NOMO-1 (cell line): ENCODE measurements at regions not wholly inside any gene's neighbourhood (a gene's known extent, or its start where the extent isn't known, plus 50 kb on each side); places are given as distances from the start of the nearest gene placed in this dataset.
"Not testable (repeated sequence)": the region's sequence is repeated elsewhere in the genome, so short reads cannot be mapped to it uniquely, and the experiment has no call there.

Source experiments
- DNase-seq, 2 experiments: peaks; one replicate each; lab custom pipeline; 2025; ENCODE audit not compliant: unreplicated experiment in 2 of 2; lab: John Stamatoyannopoulos, UW

- peak in 1 of 2 experiments; percentile 47 for DNase-seq
These were observed 235.3 kb upstream of the SETMAR start for GRCh38 chr3:4067893-4068292.

GRCh38 chr3:4069796-4070195, 233.4 kb upstream of the SETMAR start:
- DNase-seq = no peak

- no peak for DNase-seq
These were observed 231.5 kb upstream of the SETMAR start for GRCh38 chr3:4071481-4072184.

- DNase-seq = not testable (repeated sequence)
These were observed 225.9 kb upstream of the SETMAR start for GRCh38 chr3:4077278-4077677.

GRCh38 chr3:4077950-4078349, 225.2 kb upstream of the SETMAR start:
- no peak for DNase-seq

GRCh38 chr3:4078903-4079302, 224.3 kb upstream of the SETMAR start:
- no peak for DNase-seq

- peak in 1 of 2 experiments; percentile 10 for DNase-seq
These were observed 223.6 kb upstream of the SETMAR start for GRCh38 chr3:4079339-4080195.

GRCh38 chr3:4083225-4084015, 219.7 kb upstream of the SETMAR start:
- no peak for DNase-seq

GRCh38 chr3:4084271-4084670, 218.9 kb upstream of the SETMAR start:
- no peak for DNase-seq

- DNase-seq = not testable (repeated sequence)
These were observed 216.5 kb upstream of the SETMAR start for GRCh38 chr3:4086662-4087061.

- no peak for DNase-seq
These were observed 211.4 kb upstream of the SETMAR start for GRCh38 chr3:4091786-4092185.

GRCh38 chr3:4097801-4098200, 205.4 kb upstream of the SETMAR start:
- no peak for DNase-seq

GRCh38 chr3:4099607-4100006, 203.6 kb upstream of the SETMAR start:
- DNase-seq = no peak

GRCh38 chr3:4107430-4107829, 195.7 kb upstream of the SETMAR start:
- no peak for DNase-seq

- no peak for DNase-seq
These were observed 189.2 kb upstream of the SETMAR start for GRCh38 chr3:4113811-4114522.

GRCh38 chr3:4119119-4119518, 184.1 kb upstream of the SETMAR start:
- no peak for DNase-seq

- no peak for DNase-seq
These were observed 177.6 kb upstream of the SETMAR start for GRCh38 chr3:4125576-4125975.

GRCh38 chr3:4138150-4138785, 164.9 kb upstream of the SETMAR start:
- DNase-seq = no peak

- no peak for DNase-seq
These were observed 164.3 kb upstream of the SETMAR start for GRCh38 chr3:4138786-4139431.
